ENCODE measurements at regions not wholly inside any gene's neighbourhood (a gene's known extent, or its start where the extent isn't known, plus 50 kb on each side); places are given as distances from the start of the nearest gene placed in this dataset.

GRCh38 chr11:83336993-83337392 is 50.8 kb upstream of the CCDC90B start:
- Histone ChIP-seq H3K4me3 (ENCODE audit: low read length) (no peak overlapping the region), H3K36me3 (ENCODE audit: insufficient read depth, low read length) (no peaks in the 10 kb centered on the region), H3K27me3 (ENCODE audit: insufficient read depth, low read length, poor library complexity, severe bottlenecking) (no peaks in the 10 kb centered on the region), H3K27ac (ENCODE audit: low read depth, low read length) (no peak overlapping the region), H3K9me3 (ENCODE audit: low read length) (no peaks in the 10 kb centered on the region), H3K4me1 (ENCODE audit: insufficient read depth, low read length) (no peaks in the 10 kb centered on the region)
- DNase-seq: no peak
- Mint-ChIP-seq H3K36me3 (no peaks in the 10 kb centered on the region), H3K27ac (no peak overlapping the region), H3K9me3 (no peaks in the 10 kb centered on the region), H3K4me1 (no peaks in the 10 kb centered on the region), H3K4me3 (no peak overlapping the region), H3K27me3 (peaks cover 0 to 3% of the 10 kb centered on the region in 2 donors)
- CTCF ChIA-PET: no interaction called here
- POLR2A ChIA-PET: no interaction called here

All from CD8-positive, alpha-beta memory T cell (primary cell).